Renal cortex interstitium (tissue), 11 donors: ENCODE measurements at regions not wholly inside any gene's neighbourhood (a gene's known extent, or its start where the extent isn't known, plus 50 kb on each side); places are given as distances from the start of the nearest gene placed in this dataset.
A peak's percentile ranks its signal among the peaks of the same experiment; 100 is the strongest.
"Not testable (repeated sequence)": the region's sequence is repeated elsewhere in the genome, so short reads cannot be mapped to it uniquely, and the experiment has no call there.

Experiments
- DNase-seq, 11 donors: peaks; one replicate each; pipeline ENCODE4 v3.0.0-alpha.2; 2013; ENCODE audit warnings: low read depth in 9 of 11, low spot score in 4 of 11; ENCODE audit errors: extremely low read depth in 1 of 11

GRCh38 chr14:34319140-34319539, 142.9 kb downstream of the SPTSSA start:
- no peak for DNase-seq

- DNase-seq = no peak
Measured at GRCh38 chr14:34318014-34318413, 144.0 kb downstream of the SPTSSA start.

GRCh38 chr14:34310724-34311123, 151.3 kb downstream of the SPTSSA start:
- no peak for DNase-seq

- no peak for DNase-seq
Measured at GRCh38 chr14:34303811-34304210, 158.2 kb downstream of the SPTSSA start.

- DNase-seq = peak in 4 of 11 donors; percentile 8 to 13 (median 12)
Measured at GRCh38 chr14:34302654-34303053, 159.4 kb downstream of the SPTSSA start.

GRCh38 chr14:34300882-34301734, 160.9 kb downstream of the SPTSSA start:
- peak in 9 of 11 donors; percentile 36 to 57 (median 41) for DNase-seq

GRCh38 chr14:34300330-34300729, 161.7 kb downstream of the SPTSSA start:
- no peak for DNase-seq

GRCh38 chr14:34299360-34299759, 162.7 kb downstream of the SPTSSA start:
- no peak for DNase-seq

- no peak for DNase-seq
Measured at GRCh38 chr14:34297786-34298520, 164.1 kb downstream of the SPTSSA start.

GRCh38 chr14:34283590-34283989, 178.4 kb downstream of the SPTSSA start:
- no peak for DNase-seq

- DNase-seq = no peak
Measured at GRCh38 chr14:34277191-34277590, 184.8 kb downstream of the SPTSSA start.

GRCh38 chr14:34275530-34275929, 186.5 kb downstream of the SPTSSA start:
- DNase-seq = no peak

GRCh38 chr14:34275078-34275477, 187.0 kb downstream of the SPTSSA start:
- no peak for DNase-seq

GRCh38 chr14:34273716-34274115, 188.3 kb downstream of the SPTSSA start:
- DNase-seq = not testable (repeated sequence)

GRCh38 chr14:34270361-34270760, 191.7 kb downstream of the SPTSSA start:
- DNase-seq = no peak

GRCh38 chr14:34266344-34266743, 195.7 kb downstream of the SPTSSA start:
- no peak for DNase-seq

GRCh38 chr14:34262127-34262910, 199.7 kb downstream of the SPTSSA start:
- DNase-seq = no peak

- no peak for DNase-seq
Measured at GRCh38 chr14:34259996-34260395, 202.0 kb downstream of the SPTSSA start.

GRCh38 chr14:34258318-34258717, 203.7 kb downstream of the SPTSSA start:
- DNase-seq = no peak

- no peak for DNase-seq
Measured at GRCh38 chr14:34257505-34257904, 204.5 kb downstream of the SPTSSA start.
